ENCODE measurements at regions not wholly inside any gene's neighbourhood (a gene's known extent, or its start where the extent isn't known, plus 50 kb on each side); places are given as distances from the start of the nearest gene placed in this dataset.

- no peak for TF ChIP-seq ZNF462 (CRISPR knock-in tag; IDR thresholded peaks at IDR 0.05)
- no peak for TF ChIP-seq POLR2AphosphoS5 (IDR thresholded peaks at IDR 0.05; ENCODE audit: low read depth)
- no peak for TF ChIP-seq EZH2phosphoT487 (IDR thresholded peaks at IDR 0.05; ENCODE audit: unreplicated experiment)
- no peak for TF ChIP-seq JUNB (IDR thresholded peaks at IDR 0.05; ENCODE audit: unreplicated experiment)
- TF ChIP-seq EZH2 (IDR thresholded peaks at IDR 0.05; ENCODE audit: low read depth, unreplicated experiment) = no peak
- TF ChIP-seq STAT1 (IDR thresholded peaks at IDR 0.05; ENCODE audit: unreplicated experiment) = no peak
- no peak for TF ChIP-seq CREB1 (CRISPR knock-in tag; IDR thresholded peaks at IDR 0.05; ENCODE audit: low read depth)
- TF ChIP-seq NANOG (IDR thresholded peaks at IDR 0.05; ENCODE audit: borderline replicate concordance) = no peak
These were observed 136.9 kb upstream of the CFAP20DC start (continued) for GRCh38 chr3:59186725-59187124.

GRCh38 chr3:59185591-59186369, 136.0 kb upstream of the CFAP20DC start:
- peak; percentile 67 for ATAC-seq
- Histone ChIP-seq H3K9me2 (ENCODE audit: insufficient read depth) (peaks cover 4% of the 10 kb centered on the region; the same call in 1 of the 2 replicates), H3K27me3 (ENCODE audit: insufficient read depth) (no peaks in the 10 kb centered on the region), H3F3A (replicated peaks; ENCODE audit: low read depth) (no peaks in the 10 kb centered on the region), H3K4me1 (ENCODE audit: insufficient read depth) (peaks cover 20% of the 10 kb centered on the region), H3K36me3 (ENCODE audit: insufficient read depth) (no peaks in the 10 kb centered on the region), H4K20me1 (replicated peaks; ENCODE audit: insufficient read depth) (no peaks in the 10 kb centered on the region), H3K4me2 (peak overlapping the region; percentile 18), H2AFZ (no peak overlapping the region), H3K27ac (ENCODE audit: low read depth) (no peak overlapping the region), H3K79me2 (replicated peaks; ENCODE audit: insufficient read depth) (no peaks in the 10 kb centered on the region), H3K4me3 (no peak overlapping the region)
- Mint-ChIP-seq H3K4me1 (peaks cover 27% of the 10 kb centered on the region), H3K27me3 (ENCODE audit: insufficient read depth, low read depth, poor library complexity) (peaks cover 4% of the 10 kb centered on the region), H3K4me3 (no peak overlapping the region), H3K36me3 (ENCODE audit: low read depth) (no peaks in the 10 kb centered on the region), H3K27ac (no peak overlapping the region), H3K9me3 (no peaks in the 10 kb centered on the region)
- peak; percentile 51 for DNase-seq (ENCODE audit: low spot score)
- TF ChIP-seq REST (IDR thresholded peaks at IDR 0.05; ENCODE audit: unreplicated experiment) (peak; percentile 67), ETS1 (IDR thresholded peaks at IDR 0.05) (no peak), EZH2 (IDR thresholded peaks at IDR 0.05; ENCODE audit: low read depth, unreplicated experiment) (no peak)
